OCI-LY1 (cell line): ENCODE measurements at regions not wholly inside any gene's neighbourhood (a gene's known extent, or its start where the extent isn't known, plus 50 kb on each side); places are given as distances from the start of the nearest gene placed in this dataset.

Experiments used
- CTCF ChIP-seq: fragments of 200-600 bp; sonication (generic), shearing (Covaris generic); IDR thresholded peaks from 2 replicates; pipeline ENCODE4 v1.5.1; 2017; ENCODE audit warnings: mild to moderate bottlenecking, antibody characterized with exemption, low read length, moderate library complexity, mixed read lengths
- EZH2 ChIP-seq: fragments of 200-600 bp; sonication (generic), shearing (Covaris generic); IDR thresholded peaks from 2 replicates; pipeline ENCODE4 v1.8.0; 2017; ENCODE audit warnings: borderline replicate concordance, mixed run types, mild to moderate bottlenecking, antibody characterized with exemption, low read length, moderate library complexity, mixed read lengths

GRCh38 chr17:69921046-69921445 is 154.0 kb upstream of the KCNJ16 start:
- no peak for TF ChIP-seq CTCF
- no peak for TF ChIP-seq EZH2
